GM19239 (cell line): ENCODE measurements at regions not wholly inside any gene's neighbourhood (a gene's known extent, or its start where the extent isn't known, plus 50 kb on each side); places are given as distances from the start of the nearest gene placed in this dataset.
"Not testable (repeated sequence)": the region's sequence is repeated elsewhere in the genome, so short reads cannot be mapped to it uniquely, and the experiment has no call there.

Source experiments
- DNase-seq: peaks from one replicate; pipeline ENCODE4 v3.0.0; 2011; ENCODE audit warnings: low spot score; ENCODE audit not compliant: insufficient read length
- FAIRE-seq: peaks from 2 replicates; lab custom pipeline; 2011; peaks lifted over from hg19 to GRCh38; lab: Jason Lieb, UNC

- FAIRE-seq = no peak
- no peak for DNase-seq
These were observed 134.5 kb downstream of the MED10 start for GRCh38 chr5:6243706-6244338.

DNA sequence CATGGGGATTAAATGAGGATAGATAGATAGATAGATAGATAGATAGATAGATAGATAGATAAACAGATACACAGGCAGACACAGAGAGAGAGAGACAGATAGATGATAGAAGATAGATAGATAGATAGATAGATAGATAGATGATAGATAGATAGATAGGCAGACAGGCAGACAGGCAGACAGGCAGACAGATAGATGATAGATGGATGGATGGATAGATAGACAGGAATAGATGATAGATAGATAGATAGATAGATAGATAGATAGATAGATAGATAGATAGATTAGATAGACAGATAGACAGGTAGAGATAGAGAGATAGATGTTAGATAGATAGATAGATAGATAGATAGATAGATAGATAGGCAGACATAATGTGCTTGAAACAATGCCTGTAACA, 137.3 kb downstream of the MED10 start:
- DNase-seq = not testable (repeated sequence)

DNA sequence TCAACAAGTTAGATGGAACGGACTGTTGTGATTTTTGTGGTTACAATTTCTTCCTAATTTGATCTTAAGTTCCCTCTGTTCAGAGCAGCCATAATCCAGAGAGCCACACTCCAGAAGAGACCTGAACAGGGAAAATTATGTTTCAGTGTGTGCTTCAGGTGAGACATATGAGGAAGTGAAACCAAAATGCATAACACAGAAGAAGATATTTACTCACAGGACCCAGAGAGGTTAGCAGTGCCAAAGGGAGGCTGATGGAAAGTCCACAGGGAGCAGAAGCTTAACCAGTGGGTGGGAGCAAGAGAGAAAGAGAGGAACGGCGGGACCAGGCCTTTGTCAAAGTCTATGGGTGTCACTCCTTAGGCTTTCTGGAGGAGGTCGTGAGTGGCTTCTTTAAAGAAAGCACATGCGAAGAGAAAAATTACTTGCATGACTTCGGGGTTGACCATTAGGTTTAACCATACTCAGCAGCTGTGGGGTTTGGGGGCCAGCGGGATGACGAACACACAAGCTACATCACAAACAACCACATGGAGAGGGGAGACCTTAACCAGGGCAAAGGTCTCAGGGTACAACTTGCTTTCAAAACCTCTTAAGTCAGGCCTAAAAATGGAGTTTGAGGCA, 141.4 kb downstream of the MED10 start:
- FAIRE-seq (no peak), DNase-seq (peak; percentile 5)

More for the DNA sequence above, 137.3 kb downstream of the MED10 start:
- FAIRE-seq = not testable (repeated sequence)

- no peak for FAIRE-seq
- no peak for DNase-seq
These were observed 142.1 kb downstream of the MED10 start for GRCh38 chr5:6236170-6236793.

GRCh38 chr5:6235726-6236125, 142.6 kb downstream of the MED10 start:
- FAIRE-seq = no peak
- DNase-seq = no peak

GRCh38 chr5:6228257-6229250, 149.8 kb downstream of the MED10 start:
- FAIRE-seq (no peak), DNase-seq (no peak)

DNA sequence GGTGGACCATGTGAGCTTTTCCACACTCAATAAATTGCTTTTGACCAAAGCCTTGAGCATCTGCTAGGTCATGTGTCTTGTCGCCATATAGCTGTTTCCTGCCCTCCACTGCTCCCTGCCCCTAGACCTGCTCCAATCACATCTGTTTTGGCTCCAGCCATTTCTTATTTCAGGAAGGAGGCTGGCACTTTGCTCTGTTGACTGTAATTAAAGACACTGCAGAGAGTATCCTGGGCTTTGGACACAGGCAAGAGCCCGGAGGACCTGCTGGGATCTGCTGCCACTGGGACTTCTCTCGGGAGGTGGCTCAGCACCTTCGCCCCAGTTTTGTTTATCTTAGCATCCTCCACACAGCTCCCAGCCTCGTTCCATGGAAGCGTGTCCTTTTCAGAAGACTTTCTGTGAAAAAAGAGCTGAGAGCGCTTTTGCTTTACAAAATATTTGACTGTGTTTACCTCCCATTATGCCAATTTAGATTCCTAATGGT, 153.2 kb downstream of the MED10 start:
- FAIRE-seq (no peak), DNase-seq (no peak)

DNA sequence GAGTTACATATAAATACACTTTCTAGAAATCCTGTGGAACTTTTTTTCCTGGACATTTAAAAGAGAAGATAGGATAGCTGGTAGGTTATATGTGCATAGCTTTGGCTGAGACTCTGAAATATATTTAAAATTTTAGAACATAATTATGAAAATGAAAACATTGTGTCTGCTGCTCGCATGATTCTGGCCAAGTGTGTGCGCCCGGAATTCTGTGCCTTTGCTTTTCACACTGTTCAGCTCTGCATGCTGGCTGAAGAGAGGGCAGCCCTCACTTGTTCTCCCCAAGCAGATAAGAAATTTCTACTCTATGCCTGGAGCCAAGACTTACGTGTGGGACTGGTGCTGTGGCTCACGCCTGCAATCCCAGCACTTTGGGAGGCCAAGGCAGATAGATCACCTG, 153.9 kb downstream of the MED10 start:
- FAIRE-seq (no peak), DNase-seq (no peak)

DNA sequence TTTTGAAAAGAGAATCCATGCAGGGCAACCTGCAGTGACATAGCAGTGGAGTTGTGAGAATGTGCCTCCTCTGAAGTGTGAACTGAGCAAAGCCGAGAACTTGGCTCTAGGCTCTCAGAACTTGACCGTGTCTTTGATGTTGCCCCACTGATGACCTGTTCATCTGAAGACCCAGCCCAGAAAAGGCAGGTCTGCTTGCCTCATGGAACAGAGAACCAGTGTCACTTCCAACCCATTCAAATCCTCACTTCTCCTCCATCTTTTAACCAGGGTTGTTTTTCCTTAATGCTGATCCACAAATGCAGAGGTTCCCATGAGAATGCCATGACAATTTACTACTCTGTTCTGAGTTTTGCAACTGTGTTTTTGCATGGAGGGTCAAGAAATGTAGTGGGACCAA, 155.4 kb downstream of the MED10 start:
- DNase-seq (no peak), FAIRE-seq (no peak)

DNA sequence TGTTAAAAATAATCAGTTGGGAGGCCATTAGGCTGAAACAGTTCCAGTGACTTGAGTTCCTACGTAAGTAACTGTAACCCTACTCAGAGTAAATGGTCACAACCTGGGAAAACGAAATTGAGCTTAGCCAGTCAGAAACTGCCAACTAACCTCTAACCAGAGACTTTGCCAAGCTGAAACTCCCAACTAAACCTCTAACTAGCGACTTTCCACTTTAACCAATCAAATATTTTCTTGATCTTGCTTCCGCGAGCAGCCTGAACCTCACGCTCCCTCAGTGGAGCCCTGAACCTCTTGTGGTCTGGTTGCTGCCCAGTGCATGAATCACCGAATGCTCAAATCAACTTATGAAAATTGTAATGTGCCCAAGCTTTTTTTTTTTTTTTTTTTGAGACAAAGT, 156.2 kb downstream of the MED10 start:
- no peak for DNase-seq
- no peak for FAIRE-seq

GRCh38 chr5:6221141-6221626, 157.2 kb downstream of the MED10 start:
- FAIRE-seq (no peak), DNase-seq (no peak)

GRCh38 chr5:6220346-6221088, 157.8 kb downstream of the MED10 start:
- FAIRE-seq (no peak), DNase-seq (no peak)

DNA sequence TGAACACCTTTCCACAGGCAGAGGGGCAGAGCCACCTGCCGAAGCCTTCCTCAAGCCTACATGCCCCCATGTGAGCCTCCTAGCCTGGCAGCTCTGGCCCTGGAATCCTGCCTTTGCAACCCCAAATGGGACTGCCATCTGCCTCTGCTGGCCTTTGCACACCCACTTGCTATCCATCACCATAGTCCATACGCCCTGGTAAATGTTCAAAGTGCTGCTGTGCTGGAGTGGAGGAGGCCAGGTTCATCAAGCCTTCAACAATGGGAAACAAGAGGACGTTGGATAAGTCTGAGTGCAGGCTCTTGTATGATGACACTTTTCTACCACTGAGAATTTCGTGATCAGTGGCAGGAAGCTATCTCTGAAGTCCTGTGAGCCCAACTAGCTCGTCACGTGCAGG, 159.8 kb downstream of the MED10 start:
- DNase-seq (no peak), FAIRE-seq (no peak)

GRCh38 chr5:6218116-6218515, 160.2 kb downstream of the MED10 start:
- no peak for DNase-seq
- FAIRE-seq = no peak

- FAIRE-seq = no peak
- no peak for DNase-seq
These were observed 161.8 kb downstream of the MED10 start for GRCh38 chr5:6216471-6217075.

GRCh38 chr5:6215891-6216290, 162.5 kb downstream of the MED10 start:
- FAIRE-seq (no peak), DNase-seq (no peak)

DNA sequence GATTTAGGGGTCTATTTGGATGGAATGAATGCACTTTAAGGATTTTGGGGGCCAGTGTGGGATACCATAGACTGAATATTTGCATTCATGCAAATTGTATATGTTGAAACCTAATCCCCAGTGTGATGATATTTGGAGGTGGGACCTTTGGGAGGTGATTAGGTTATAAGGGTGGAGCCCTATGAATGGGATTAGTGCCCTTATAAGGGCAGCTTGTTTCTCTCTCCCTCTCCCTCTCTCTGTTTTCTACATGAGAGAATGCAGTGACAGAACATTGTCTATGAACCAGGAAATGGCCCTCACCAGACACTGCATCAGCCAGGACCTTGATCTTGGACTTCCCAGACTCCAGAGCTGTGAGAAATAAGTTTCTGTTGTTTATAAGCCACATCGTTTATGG, 166.1 kb downstream of the MED10 start:
- no peak for FAIRE-seq

DNA sequence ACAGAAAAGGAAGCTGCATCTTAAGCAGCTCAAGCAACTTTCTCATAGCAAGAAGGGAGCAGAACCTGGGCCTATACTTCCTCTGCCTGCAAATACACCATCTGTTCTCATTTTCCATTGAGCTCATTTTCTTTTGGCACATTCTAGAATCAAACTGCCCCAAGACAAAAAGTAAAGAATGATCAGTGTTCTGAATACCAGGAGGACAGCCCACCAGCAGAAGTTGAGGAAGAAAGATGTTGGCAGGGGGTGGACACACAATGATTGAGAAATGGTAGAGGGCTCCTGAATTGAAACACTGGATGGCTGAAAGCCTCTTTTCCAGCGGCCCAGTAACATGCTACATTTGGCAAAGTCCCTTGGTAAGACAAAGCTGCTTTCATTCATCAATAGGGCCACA, 171.8 kb downstream of the MED10 start:
- DNase-seq (no peak), FAIRE-seq (no peak)

More for the DNA sequence above, 166.1 kb downstream of the MED10 start:
- DNase-seq = no peak

GRCh38 chr5:6202968-6203365, 175.4 kb downstream of the MED10 start:
- FAIRE-seq = no peak
- DNase-seq = no peak
